ENCODE measurements at regions not wholly inside any gene's neighbourhood (a gene's known extent, or its start where the extent isn't known, plus 50 kb on each side); places are given as distances from the start of the nearest gene placed in this dataset.
"Not testable (repeated sequence)": the region's sequence is repeated elsewhere in the genome, so short reads cannot be mapped to it uniquely, and the experiment has no call there.

GRCh38 chr5:71924325-71924724, 182.9 kb upstream of the MAP1B start:
- Histone ChIP-seq H3K9me3 (ENCODE audit: low read depth) (no peaks in the 10 kb centered on the region), H3K4me2 (ENCODE audit: unreplicated experiment) (peak overlapping the region; percentile 68), H3K79me2 (ENCODE audit: insufficient read depth) (no peaks in the 10 kb centered on the region), H3K27ac (peak overlapping the region; percentile 76), H2AFZ (peak overlapping the region; percentile 37), H3K4me3 (0 out of 2 replicates have a peak overlapping the region, but pooled peaks have one; percentile 1), H3K9me2 (ENCODE audit: insufficient read depth) (no peaks in the 10 kb centered on the region), H3K27me3 (replicated peaks; ENCODE audit: insufficient read depth) (no peaks in the 10 kb centered on the region), H4K20me1 (ENCODE audit: insufficient read depth) (no peaks in the 10 kb centered on the region), H3K4me1 (ENCODE audit: insufficient read depth) (peaks cover 45% of the 10 kb centered on the region), H3K9ac (peak overlapping the region; percentile 2; the same call in 1 of the 2 replicates), H3K36me3 (ENCODE audit: low read depth) (no peaks in the 10 kb centered on the region), H3F3A (ENCODE audit: insufficient read depth) (peaks cover 35% of the 10 kb centered on the region)
- in situ Hi-C loops (cut with MboI) = no loop called here
- no peak for TF ChIP-seq EZH2phosphoT487 (IDR thresholded peaks at IDR 0.05; ENCODE audit: insufficient read depth, low read depth)
- no peak for TF ChIP-seq EZH2 (IDR thresholded peaks at IDR 0.05; ENCODE audit: insufficient read depth, poor library complexity, severe bottlenecking)
- DNase-seq = peak; percentile 57

GRCh38 chr5:71924980-71925379, 182.3 kb upstream of the MAP1B start:
- 16 to 17% methylated on average over 3 of the region's 3 CpGs for WGBS, 2 experiments (ENCODE audit: low coverage in 1 of 2, low lambda C conversion rate in 2 of 2, missing lambda C conversion rate in 2 of 2)

GRCh38 chr5:71925608-71926091, 181.6 kb upstream of the MAP1B start:
- peak overlapping the region; percentile 68 for H3K4me2 ChIP-seq (ENCODE audit: unreplicated experiment)
- no peak overlapping the region for H3K4me3 ChIP-seq
- WGBS, 2 experiments (ENCODE audit: low coverage in 1 of 2, low lambda C conversion rate in 2 of 2, missing lambda C conversion rate in 2 of 2) = 2 to 9% methylated on average over 3 to 4 of the region's 4 CpGs
- H3K79me2 ChIP-seq (ENCODE audit: insufficient read depth) = no peaks in the 10 kb centered on the region
- in situ Hi-C loops (cut with MboI) = no loop called here
- no peaks in the 10 kb centered on the region for H3K36me3 ChIP-seq (ENCODE audit: low read depth)
- peak; percentile 25 for DNase-seq
- H2AFZ ChIP-seq = peak overlapping the region; percentile 37
- peak overlapping the region; percentile 76; the same call in 1 of the 2 replicates for H3K27ac ChIP-seq
- no peaks in the 10 kb centered on the region for H4K20me1 ChIP-seq (ENCODE audit: insufficient read depth)
- H3K9me3 ChIP-seq (ENCODE audit: low read depth) = no peaks in the 10 kb centered on the region
- H3K4me1 ChIP-seq (ENCODE audit: insufficient read depth) = peaks cover 45% of the 10 kb centered on the region
- H3F3A ChIP-seq (ENCODE audit: insufficient read depth) = peaks cover 35% of the 10 kb centered on the region
- H3K27me3 ChIP-seq (replicated peaks; ENCODE audit: insufficient read depth) = no peaks in the 10 kb centered on the region
- H3K9me2 ChIP-seq (ENCODE audit: insufficient read depth) = no peaks in the 10 kb centered on the region
- no peak overlapping the region for H3K9ac ChIP-seq
- TF ChIP-seq EZH2 (IDR thresholded peaks at IDR 0.05; ENCODE audit: insufficient read depth, poor library complexity, severe bottlenecking) (no peak), EZH2phosphoT487 (IDR thresholded peaks at IDR 0.05; ENCODE audit: insufficient read depth, low read depth) (no peak)

More at GRCh38 chr5:71924980-71925379, 182.3 kb upstream of the MAP1B start:
- H3K9ac ChIP-seq = 0 out of 2 replicates have a peak overlapping the region, but pooled peaks have one; percentile 2
- H3K9me3 ChIP-seq (ENCODE audit: low read depth) = no peaks in the 10 kb centered on the region
- H2AFZ ChIP-seq = peak overlapping the region; percentile 37
- H3K4me1 ChIP-seq (ENCODE audit: insufficient read depth) = peaks cover 45% of the 10 kb centered on the region
- H4K20me1 ChIP-seq (ENCODE audit: insufficient read depth) = no peaks in the 10 kb centered on the region
- no peaks in the 10 kb centered on the region for H3K79me2 ChIP-seq (ENCODE audit: insufficient read depth)
- peaks cover 35% of the 10 kb centered on the region for H3F3A ChIP-seq (ENCODE audit: insufficient read depth)
- H3K9me2 ChIP-seq (ENCODE audit: insufficient read depth) = no peaks in the 10 kb centered on the region
- TF ChIP-seq EZH2 (IDR thresholded peaks at IDR 0.05; ENCODE audit: insufficient read depth, poor library complexity, severe bottlenecking) (no peak), EZH2phosphoT487 (IDR thresholded peaks at IDR 0.05; ENCODE audit: insufficient read depth, low read depth) (no peak)
- H3K4me2 ChIP-seq (ENCODE audit: unreplicated experiment) = peak overlapping the region; percentile 68
- in situ Hi-C loops (cut with MboI) = no loop called here
- H3K36me3 ChIP-seq (ENCODE audit: low read depth) = no peaks in the 10 kb centered on the region
- no peak overlapping the region; the same call in 1 of the 2 replicates for H3K4me3 ChIP-seq
- H3K27me3 ChIP-seq (replicated peaks; ENCODE audit: insufficient read depth) = no peaks in the 10 kb centered on the region
- peak; percentile 70 for DNase-seq
- peak overlapping the region; percentile 76 for H3K27ac ChIP-seq

GRCh38 chr5:71929003-71929402, 178.3 kb upstream of the MAP1B start:
- in situ Hi-C loops (cut with MboI) = no loop called here
- Histone ChIP-seq H3K9me3 (ENCODE audit: low read depth) (no peaks in the 10 kb centered on the region), H3K4me2 (ENCODE audit: unreplicated experiment) (no peak overlapping the region), H2AFZ (no peak overlapping the region), H3K36me3 (ENCODE audit: low read depth) (no peaks in the 10 kb centered on the region), H4K20me1 (ENCODE audit: insufficient read depth) (no peaks in the 10 kb centered on the region), H3K27ac (no peak overlapping the region), H3F3A (ENCODE audit: insufficient read depth) (peaks cover 37% of the 10 kb centered on the region), H3K9ac (no peak overlapping the region), H3K4me1 (ENCODE audit: insufficient read depth) (peaks cover 45% of the 10 kb centered on the region), H3K27me3 (replicated peaks; ENCODE audit: insufficient read depth) (no peaks in the 10 kb centered on the region), H3K79me2 (ENCODE audit: insufficient read depth) (no peaks in the 10 kb centered on the region), H3K9me2 (ENCODE audit: insufficient read depth) (no peaks in the 10 kb centered on the region), H3K4me3 (no peak overlapping the region)
- 86 to 92% methylated on average over 3 of the region's 3 CpGs for WGBS, 2 experiments (ENCODE audit: low coverage in 1 of 2, low lambda C conversion rate in 2 of 2, missing lambda C conversion rate in 2 of 2)
- DNase-seq = no peak
- TF ChIP-seq EZH2phosphoT487 (IDR thresholded peaks at IDR 0.05; ENCODE audit: insufficient read depth, low read depth) = no peak
- no peak for TF ChIP-seq EZH2 (IDR thresholded peaks at IDR 0.05; ENCODE audit: insufficient read depth, poor library complexity, severe bottlenecking)

- H3K9ac ChIP-seq; H3K36me3 ChIP-seq (ENCODE audit: low read depth); H3K9me3 ChIP-seq (ENCODE audit: low read depth); H3K9me2 ChIP-seq (ENCODE audit: insufficient read depth); H3K27me3 ChIP-seq (replicated peaks; ENCODE audit: insufficient read depth); H4K20me1 ChIP-seq (ENCODE audit: insufficient read depth); H3K79me2 ChIP-seq (ENCODE audit: insufficient read depth); H3K4me3 ChIP-seq; H3K27ac ChIP-seq; H3K4me2 ChIP-seq (ENCODE audit: unreplicated experiment); in situ Hi-C loops (cut with MboI); H2AFZ ChIP-seq: not testable (repeated sequence)
- peak; percentile 51 for DNase-seq
- Histone ChIP-seq H3K4me1 (ENCODE audit: insufficient read depth) (peaks cover 29% of the 10 kb centered on the region), H3F3A (ENCODE audit: insufficient read depth) (peaks cover 21% of the 10 kb centered on the region)
These were observed 176.7 kb upstream of the MAP1B start for GRCh38 chr5:71930554-71930953.
